ENCODE measurements at regions not wholly inside any gene's neighbourhood (a gene's known extent, or its start where the extent isn't known, plus 50 kb on each side); places are given as distances from the start of the nearest gene placed in this dataset.
A peak's percentile ranks its signal among the peaks of the same experiment; 100 is the strongest.

DNA sequence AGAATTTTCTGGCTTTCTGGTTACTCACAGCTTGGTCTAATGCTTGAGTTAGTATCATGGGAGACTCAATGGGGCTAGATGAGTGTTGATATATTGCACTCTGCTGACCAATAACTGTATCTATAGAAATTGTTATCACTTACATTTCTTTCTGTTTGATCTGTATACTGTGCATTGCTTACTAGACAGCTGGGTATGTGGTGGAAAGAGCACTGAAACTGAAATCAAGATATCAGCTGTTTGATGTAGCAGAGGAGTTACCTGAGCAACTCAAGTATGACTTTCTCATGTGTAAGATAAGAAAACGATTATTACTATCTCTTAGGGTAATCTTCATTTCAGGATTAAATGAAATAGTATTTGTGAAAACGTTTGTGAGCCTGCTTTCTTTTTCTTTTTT, 183.0 kb downstream of the SLC15A5 start:
- ChIA-PET RAD21 (ENCODE audit: unreplicated experiment) (no interaction called here), POLR2A (no interaction called here), CTCF (interaction anchor here (0.7 kb wide), 1 partner anchor 259 kb away, joined by 3 read pairs; no protein-coding TSS in a partner anchor), SMC1A (ENCODE audit: uncharacterized antibody, unreplicated experiment) (interaction anchor here (0.7 to 0.9 kb wide), 2 partner anchors 9 to 832 kb away, joined by 3 to 4 read pairs; no protein-coding TSS in a partner anchor)
- FAIRE-seq: no peak
- H3K27ac ChIP-seq (ENCODE audit: control insufficient read depth, insufficient read depth): no peak overlapping the region
- no peak for TF ChIP-seq RAD21 (IDR thresholded peaks at IDR 0.05; ENCODE audit: insufficient read depth, low read depth, low read length)
- TF ChIP-seq, protein P1, sequence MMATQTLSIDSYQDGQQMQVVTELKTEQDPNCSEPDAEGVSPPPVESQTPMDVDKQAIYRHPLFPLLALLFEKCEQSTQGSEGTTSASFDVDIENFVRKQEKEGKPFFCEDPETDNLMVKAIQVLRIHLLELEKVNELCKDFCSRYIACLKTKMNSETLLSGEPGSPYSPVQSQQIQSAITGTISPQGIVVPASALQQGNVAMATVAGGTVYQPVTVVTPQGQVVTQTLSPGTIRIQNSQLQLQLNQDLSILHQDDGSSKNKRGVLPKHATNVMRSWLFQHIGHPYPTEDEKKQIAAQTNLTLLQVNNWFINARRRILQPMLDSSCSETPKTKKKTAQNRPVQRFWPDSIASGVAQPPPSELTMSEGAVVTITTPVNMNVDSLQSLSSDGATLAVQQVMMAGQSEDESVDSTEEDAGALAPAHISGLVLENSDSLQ (IDR thresholded peaks at IDR 0.05): no peak
- TF ChIP-seq BHLHE40 (IDR thresholded peaks at IDR 0.05; ENCODE audit: borderline replicate concordance in 1 of 2, low read depth in 2 of 2, low read length in 1 of 2): no peak
- TF ChIP-seq BCLAF1 (IDR thresholded peaks at IDR 0.05): no peak
- no peak for TF ChIP-seq ZSCAN29 (IDR thresholded peaks at IDR 0.05)
- TF ChIP-seq RBBP5 (conservative IDR thresholded peaks at IDR 0.05): no peak
- no peak for TF ChIP-seq FOXK2 (IDR thresholded peaks at IDR 0.05)
- TF ChIP-seq NKRF (conservative IDR thresholded peaks at IDR 0.05): no peak
- TF ChIP-seq BMI1 (IDR thresholded peaks at IDR 0.05; ENCODE audit: borderline replicate concordance): no peak
- TF ChIP-seq RUNX3 (IDR thresholded peaks at IDR 0.05; ENCODE audit: low read length): no peak
- TF ChIP-seq EED (IDR thresholded peaks at IDR 0.05; ENCODE audit: low read depth): no peak
- no peak for TF ChIP-seq ZNF217 (IDR thresholded peaks at IDR 0.05)
- no peaks in the 10 kb centered on the region for H3K27me3 ChIP-seq (replicated peaks in 1 of 2; ENCODE audit: control insufficient read depth in 2 of 2, insufficient read depth in 2 of 2, low read length in 1 of 2)
- WGBS (ENCODE audit: insufficient coverage, insufficient replicate concordance, low lambda C conversion rate, missing lambda C conversion rate): 0% methylated on average over 2 of the region's 2 CpGs
- no peak overlapping the region for H3K4me2 ChIP-seq (ENCODE audit: control insufficient read depth, insufficient read depth)
- H4K20me1 ChIP-seq (ENCODE audit: control insufficient read depth, insufficient read depth): no peaks in the 10 kb centered on the region
- no peak overlapping the region for H3K9ac ChIP-seq (ENCODE audit: control insufficient read depth, insufficient read depth, low read length)
- H2AFZ ChIP-seq (ENCODE audit: control insufficient read depth, low read depth, low read length): no peak overlapping the region
- intact Hi-C loops (cut with micrococcal nuclease; ENCODE audit: unreplicated experiment) (no loop called here), in situ Hi-C loops (cut with MboI) (no loop called here)
- BruUV-seq (replicated peaks): no TSS peak
- H3K79me2 ChIP-seq (ENCODE audit: control insufficient read depth, insufficient read depth, low read length): no peaks in the 10 kb centered on the region
- no peak for DNase-seq (ENCODE audit: low read depth, low spot score)
- H3K4me3 ChIP-seq: no peak overlapping the region
- H3K4me1 ChIP-seq (ENCODE audit: control insufficient read depth, insufficient read depth, low read length): no peaks in the 10 kb centered on the region
- peak; percentile 56 for ATAC-seq
- no peaks in the 10 kb centered on the region for H3K36me3 ChIP-seq (ENCODE audit: control insufficient read depth in 2 of 2, insufficient read depth in 2 of 2, low read length in 1 of 2)
- H3K9me3 ChIP-seq (replicated peaks; ENCODE audit: control insufficient read depth, insufficient read depth, low read length): no peaks in the 10 kb centered on the region

Data from GM12878 (cell line).